Psoas muscle (tissue), 7 donors: ENCODE measurements at regions not wholly inside any gene's neighbourhood (a gene's known extent, or its start where the extent isn't known, plus 50 kb on each side); places are given as distances from the start of the nearest gene placed in this dataset.
"Not testable (repeated sequence)": the region's sequence is repeated elsewhere in the genome, so short reads cannot be mapped to it uniquely, and the experiment has no call there.

Source experiments
- ATAC-seq, 4 donors: fragments of 200-7000 bp; cut with Tn5 transposase; one replicate each; pipeline ENCODE4 v1.9.1; 2020; ENCODE audit warnings: moderate library complexity in 3 of 4, mild to moderate bottlenecking in 2 of 4
- DNase-seq, 2 donors: peaks; one replicate each; pipeline ENCODE4 v3.0.0-alpha.2; 2020
- H3K27ac ChIP-seq: fragments of 200-600 bp; one replicate; pipeline ENCODE4 v1.8.0; 2022
- H3K27me3 ChIP-seq, 3 donors: fragments of 200-600 bp in 1 of 3; one replicate each; pipeline versions ENCODE4 v1.6.1 to v1.8.0; 2013 to 2022; ENCODE audit warnings: low read length in 2 of 3, mild to moderate bottlenecking in 2 of 3, moderate library complexity in 1 of 3; ENCODE audit not compliant: insufficient read depth in 3 of 3
- H3K36me3 ChIP-seq, 2 donors: fragments of 200-600 bp in 1 of 2; one replicate each; pipeline versions ENCODE4 v1.6.1 to v1.8.0; 2013 to 2022; ENCODE audit warnings: low read depth in 1 of 2, mild to moderate bottlenecking in 1 of 2, moderate library complexity in 1 of 2; ENCODE audit not compliant: insufficient read depth in 1 of 2
- H3K4me1 ChIP-seq: fragments of 200-600 bp; one replicate; pipeline ENCODE4 v1.8.0; 2022
- H3K4me3 ChIP-seq: fragments of 200-600 bp; one replicate; pipeline ENCODE4 v1.8.0; 2022; ENCODE audit warnings: mild to moderate bottlenecking
- H3K9me3 ChIP-seq: fragments of 200-600 bp; one replicate; pipeline ENCODE4 v1.8.0; 2022
- WGBS, 3 donors: extraction: QIAGEN DNeasy Blood & Tissue Kit; methylation state at CpG; one replicate each; pipeline versions ENCODE4 v1.1.6 to v1.1.7; 2013; 5-methylcytosine and 5-hydroxymethylcytosine counted together
- intact Hi-C, 2 donors: fragments of 100-400 bp; cut with DNase I; formaldehyde crosslinking; loops; one replicate each; pipeline versions ENCODE4 v1.11.0 to v1.14.2; 2022
- donor health status: healthy with polysubstance abuse.
- donor health status: DM: no; HTN: no; CAD: no; lungs with moderate emphysema.
- donor health status: Bipolar disorder and iron deficiency.
- donor health status: healthy.
- donor health status: DM: yes; HTN: yes; CAD: no.
- donor health status: DM: no; HTN: no; CAD: no.
- donor health status: DM: yes; HTN: yes; CAD: no.

DNA sequence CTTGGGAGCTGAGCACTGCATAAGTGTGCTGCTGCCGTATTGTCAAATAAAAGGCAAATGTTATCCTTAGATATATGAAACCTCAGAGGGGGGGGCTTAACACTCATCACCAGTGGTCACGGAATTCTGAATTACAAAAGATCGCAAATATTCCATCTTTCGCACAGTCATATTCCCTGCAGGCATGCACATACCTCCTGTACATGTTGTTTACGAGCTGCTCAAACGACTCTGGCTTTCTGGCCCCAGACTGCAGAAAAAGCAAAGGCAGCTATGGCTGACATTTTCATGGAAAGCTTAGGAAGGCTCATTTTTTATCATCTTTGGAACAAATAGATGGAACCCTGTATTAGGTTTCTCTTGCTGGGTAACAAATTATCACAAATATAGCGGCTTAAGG, 265.5 kb upstream of the NBPF12 start:
- H3K27me3 ChIP-seq, H3K9me3 ChIP-seq, DNase-seq, H3K36me3 ChIP-seq, H3K4me1 ChIP-seq, H3K4me3 ChIP-seq, intact Hi-C loops, H3K27ac ChIP-seq, ATAC-seq: not testable (repeated sequence)
- 27 to 59% (median 43%) methylated on average over 4 to 7 of the region's 7 CpGs for WGBS, 3 donors

DNA sequence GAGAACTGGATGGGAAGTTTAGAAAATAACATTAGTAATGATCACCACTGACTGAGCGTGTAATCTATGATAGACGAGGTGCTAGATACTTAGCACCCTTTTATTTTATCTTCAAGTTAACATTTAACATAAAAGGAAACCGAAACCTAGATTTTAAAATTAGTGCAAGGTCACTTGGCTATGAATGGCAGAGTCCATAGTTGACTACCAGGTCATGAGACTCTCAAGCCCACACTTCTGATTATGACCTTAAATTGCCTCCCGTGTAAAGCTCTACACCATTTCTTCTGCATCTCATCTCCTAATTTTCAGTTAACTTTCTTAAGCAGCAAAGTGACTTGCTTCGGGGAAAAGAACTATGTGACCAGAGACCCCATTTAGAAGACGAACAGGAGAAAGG, 266.5 kb upstream of the NBPF12 start:
- ATAC-seq, intact Hi-C loops, H3K27me3 ChIP-seq, H3K4me1 ChIP-seq, H3K36me3 ChIP-seq, H3K27ac ChIP-seq, H3K9me3 ChIP-seq, H3K4me3 ChIP-seq, DNase-seq: not testable (repeated sequence)
- 88 to 93% (median 89%) methylated on average over 5 to 6 of the region's 6 CpGs for WGBS, 3 donors

GRCh38 chr1:146670832-146671566, 267.1 kb upstream of the NBPF12 start:
- 59 to 73% (median 67%) methylated on average over 7 to 10 of the region's 10 CpGs for WGBS, 3 donors
- H3K4me3 ChIP-seq, H3K27me3 ChIP-seq, H3K36me3 ChIP-seq, H3K4me1 ChIP-seq, ATAC-seq, H3K27ac ChIP-seq, H3K9me3 ChIP-seq, intact Hi-C loops, DNase-seq: not testable (repeated sequence)

DNA sequence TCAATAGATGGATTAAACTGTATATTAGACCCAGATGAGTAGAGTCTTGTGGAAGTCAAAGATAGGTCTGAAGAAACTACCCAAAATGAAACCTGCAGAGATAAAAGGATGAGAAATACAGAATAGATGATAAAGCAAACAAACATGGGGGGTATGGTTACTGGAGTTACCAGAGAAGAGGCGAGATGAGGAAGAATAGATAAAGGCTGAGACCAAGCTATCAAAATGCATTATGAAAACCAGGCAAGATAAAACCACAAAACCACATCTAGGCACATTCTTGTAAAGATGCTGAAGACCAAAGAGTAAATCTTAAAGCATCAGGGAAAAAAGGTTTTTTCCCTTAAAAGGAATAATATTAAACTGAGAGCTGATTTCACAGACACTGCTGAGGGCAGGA, 271.8 kb upstream of the NBPF12 start:
- H3K4me3 ChIP-seq, intact Hi-C loops, H3K4me1 ChIP-seq, ATAC-seq, H3K9me3 ChIP-seq, H3K27ac ChIP-seq, DNase-seq, H3K27me3 ChIP-seq, H3K36me3 ChIP-seq: not testable (repeated sequence)
- 93 to 100% methylated on average over 1 of the region's 1 CpG; no CpG with 5 or more reads in 1 of the 3 donors for WGBS, 3 donors

- H3K27me3 ChIP-seq, DNase-seq, H3K9me3 ChIP-seq, H3K36me3 ChIP-seq, H3K4me3 ChIP-seq, intact Hi-C loops, ATAC-seq, H3K27ac ChIP-seq, H3K4me1 ChIP-seq: not testable (repeated sequence)
- WGBS, 3 donors: 91 to 97% (median 97%) methylated on average over 3 of the region's 4 CpGs
These were observed 277.9 kb upstream of the NBPF12 start for GRCh38 chr1:146660242-146660641.

DNA sequence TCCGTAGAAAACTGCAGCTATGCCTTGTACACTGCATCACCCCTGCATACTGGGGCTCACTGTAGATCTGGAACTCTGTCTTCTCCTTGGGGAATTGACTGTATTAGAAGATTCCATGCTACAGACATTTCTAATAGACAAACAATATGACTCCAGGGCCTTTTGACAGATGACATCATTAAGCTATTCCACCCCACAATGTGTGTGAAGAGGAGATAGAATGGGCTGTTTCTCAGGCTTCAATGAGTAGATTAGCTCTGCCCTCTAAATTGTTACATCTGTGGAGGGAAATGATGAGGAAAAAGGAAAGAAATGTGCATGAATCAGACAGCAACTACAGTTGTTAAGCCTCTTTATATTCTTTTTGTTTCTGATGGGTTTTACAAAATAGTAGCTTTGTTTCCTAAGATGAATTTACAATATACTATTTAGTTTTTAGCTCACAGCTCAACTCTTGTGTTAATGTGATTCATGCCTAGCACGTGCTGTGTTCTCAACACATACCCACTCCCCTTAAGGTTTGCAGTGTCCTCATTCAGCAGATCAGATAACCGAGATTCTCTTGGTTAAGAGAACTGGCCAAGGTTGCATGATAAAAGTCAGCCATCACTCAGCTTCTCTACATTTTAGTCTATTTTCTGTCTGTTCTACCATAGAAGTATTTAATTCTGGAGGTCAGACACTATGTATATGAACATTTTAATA, 281.6 kb upstream of the NBPF12 start:
- H3K36me3 ChIP-seq, intact Hi-C loops, H3K4me1 ChIP-seq, H3K9me3 ChIP-seq, H3K27me3 ChIP-seq, DNase-seq, ATAC-seq, H3K4me3 ChIP-seq, H3K27ac ChIP-seq: not testable (repeated sequence)
- 48 to 73% (median 54%) methylated on average over 3 of the region's 3 CpGs for WGBS, 3 donors

DNA sequence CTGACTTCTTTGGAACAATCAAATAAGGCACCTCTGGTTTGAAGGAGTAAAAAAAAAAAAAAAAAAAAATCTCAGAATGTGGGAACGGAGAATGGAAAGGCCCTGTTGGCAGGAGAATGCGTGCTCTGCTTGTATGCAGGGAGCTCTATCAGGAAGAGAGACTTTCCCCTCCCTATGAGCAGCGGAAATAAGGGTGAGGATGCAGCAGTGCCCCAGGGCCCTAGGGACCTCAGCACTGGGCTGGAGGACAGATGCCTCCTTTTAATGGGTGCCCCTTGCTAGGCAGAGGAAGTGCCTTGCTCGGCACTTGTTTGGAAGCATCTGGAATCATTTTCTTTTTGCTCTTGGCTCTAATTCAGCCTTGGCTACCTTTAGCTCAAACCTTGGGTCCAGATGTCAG, 283.4 kb upstream of the NBPF12 start:
- ATAC-seq, H3K27ac ChIP-seq, H3K4me1 ChIP-seq, H3K27me3 ChIP-seq, H3K9me3 ChIP-seq, H3K4me3 ChIP-seq, DNase-seq, H3K36me3 ChIP-seq, intact Hi-C loops: not testable (repeated sequence)
- WGBS, 3 donors: 51 to 73% (median 58%) methylated on average over 3 to 4 of the region's 4 CpGs

- DNase-seq, H3K4me1 ChIP-seq, H3K4me3 ChIP-seq, intact Hi-C loops, H3K36me3 ChIP-seq, H3K27me3 ChIP-seq, H3K27ac ChIP-seq, H3K9me3 ChIP-seq, ATAC-seq: not testable (repeated sequence)
- 65 to 69% (median 68%) methylated on average over 6 of the region's 6 CpGs for WGBS, 3 donors
These were observed 292.0 kb upstream of the NBPF12 start for GRCh38 chr1:146645978-146646604.

- DNase-seq, H3K4me3 ChIP-seq, H3K27ac ChIP-seq, H3K4me1 ChIP-seq, H3K27me3 ChIP-seq, H3K36me3 ChIP-seq, intact Hi-C loops, ATAC-seq, H3K9me3 ChIP-seq: not testable (repeated sequence)
- 66 to 80% (median 73%) methylated on average over 1 to 3 of the region's 3 CpGs for WGBS, 3 donors
These were observed 296.6 kb upstream of the NBPF12 start for GRCh38 chr1:146641534-146641933.

GRCh38 chr1:146640671-146641070, 297.5 kb upstream of the NBPF12 start:
- H3K9me3 ChIP-seq, H3K27me3 ChIP-seq, H3K27ac ChIP-seq, H3K4me1 ChIP-seq, H3K4me3 ChIP-seq, intact Hi-C loops, H3K36me3 ChIP-seq: not testable (repeated sequence)
- ATAC-seq (peak; percentile 62 to 95 (median 92)), DNase-seq (peak in 1 of 2 donors; percentile 43)
- 32 to 67% (median 40%) methylated on average over 5 of the region's 5 CpGs for WGBS, 3 donors

DNA sequence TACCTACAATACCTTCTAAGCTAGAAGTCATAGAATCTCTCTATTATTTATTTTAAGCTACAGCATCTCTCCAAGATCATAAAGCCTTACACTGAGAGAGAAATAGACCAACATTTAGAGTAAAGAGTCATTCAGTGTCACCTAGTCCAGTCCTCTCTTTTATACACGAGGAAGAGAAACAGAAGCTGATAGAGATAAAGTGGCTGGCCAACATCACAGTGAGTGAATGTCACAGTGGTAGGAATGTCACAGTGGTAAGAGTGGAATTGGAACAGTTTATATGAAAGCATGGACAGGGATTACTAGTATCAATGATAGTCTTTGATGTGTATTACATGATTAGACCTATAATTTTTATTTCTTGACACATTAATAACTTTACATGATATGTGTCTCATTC, 307.8 kb upstream of the NBPF12 start:
- ATAC-seq, H3K4me3 ChIP-seq, H3K9me3 ChIP-seq, DNase-seq, H3K36me3 ChIP-seq, H3K27me3 ChIP-seq, H3K27ac ChIP-seq, intact Hi-C loops, H3K4me1 ChIP-seq: not testable (repeated sequence)
- WGBS, 3 donors: 20 to 40% methylated on average over 1 of the region's 1 CpG; no CpG with 5 or more reads in 1 of the 3 donors
